Nephron progenitor cell (in vitro differentiated cells): ENCODE measurements at regions not wholly inside any gene's neighbourhood (a gene's known extent, or its start where the extent isn't known, plus 50 kb on each side); places are given as distances from the start of the nearest gene placed in this dataset.

Experiments
- DNase-seq: peaks from one replicate; pipeline ENCODE4 v3.0.0; 2021
- H3K27ac Mint-ChIP-seq: 2 replicates; pipeline ENCODE4 v1.8.0; 2021; ENCODE audit warnings: mild to moderate bottlenecking, moderate library complexity, mixed read lengths
- H3K27me3 Mint-ChIP-seq: 2 replicates; pipeline ENCODE4 v1.8.0; 2021; ENCODE audit warnings: mild to moderate bottlenecking, low read depth, mixed read lengths; ENCODE audit not compliant: poor library complexity
- H3K36me3 Mint-ChIP-seq: 2 replicates; pipeline ENCODE4 v1.8.0; 2021; ENCODE audit warnings: low read depth, mixed read lengths
- H3K4me1 Mint-ChIP-seq: 2 replicates; pipeline ENCODE4 v1.8.0; 2021; ENCODE audit warnings: mixed read lengths
- H3K4me3 Mint-ChIP-seq: 2 replicates; pipeline ENCODE4 v1.8.0; 2021; ENCODE audit warnings: mild to moderate bottlenecking, moderate library complexity, mixed read lengths
- H3K9me3 Mint-ChIP-seq: 2 replicates; pipeline ENCODE4 v1.8.0; 2021; ENCODE audit warnings: mild to moderate bottlenecking, moderate library complexity, mixed read lengths
- CTCF ChIP-seq: fragments of 200-600 bp; sonication (generic); IDR thresholded peaks from 2 replicates; pipeline ENCODE4 v1.5.0; 2021; ENCODE audit warnings: antibody characterized with exemption

- Mint-ChIP-seq H3K4me3 (no peak overlapping the region), H3K27ac (no peak overlapping the region), H3K9me3 (peaks cover 91% of the 10 kb centered on the region), H3K4me1 (no peaks in the 10 kb centered on the region), H3K36me3 (no peaks in the 10 kb centered on the region), H3K27me3 (peaks cover 2% of the 10 kb centered on the region)
- DNase-seq, result no peak
- TF ChIP-seq CTCF, result no peak
Measured at GRCh38 chr10:37713642-37714041, 143.8 kb downstream of the ZNF248 start.

DNA sequence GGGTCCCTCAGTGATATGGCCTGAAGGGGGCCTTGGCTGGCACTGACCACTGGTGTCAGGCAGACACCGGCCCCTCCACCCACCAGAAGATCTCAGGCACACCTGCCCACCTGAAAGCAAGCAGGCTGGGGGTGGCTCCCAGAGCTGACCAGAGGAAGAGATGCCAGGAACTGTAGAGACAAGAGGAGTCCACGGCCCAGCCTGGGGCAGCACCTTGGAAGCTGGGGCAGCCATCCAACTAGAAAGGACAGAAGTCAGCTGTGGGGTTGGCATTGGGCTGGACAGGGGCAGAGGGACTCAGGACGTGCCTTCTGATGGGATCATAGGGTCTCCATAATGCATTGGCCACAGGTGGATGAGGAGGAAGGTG is 144.3 kb downstream of the ZNF248 start:
- no peak overlapping the region for H3K4me3 Mint-ChIP-seq
- H3K9me3 Mint-ChIP-seq, result peaks cover 91% of the 10 kb centered on the region
- H3K36me3 Mint-ChIP-seq, result no peaks in the 10 kb centered on the region
- DNase-seq, result no peak
- no peaks in the 10 kb centered on the region for H3K4me1 Mint-ChIP-seq
- H3K27me3 Mint-ChIP-seq, result no peaks in the 10 kb centered on the region
- H3K27ac Mint-ChIP-seq, result no peak overlapping the region
- TF ChIP-seq CTCF, result no peak

DNA sequence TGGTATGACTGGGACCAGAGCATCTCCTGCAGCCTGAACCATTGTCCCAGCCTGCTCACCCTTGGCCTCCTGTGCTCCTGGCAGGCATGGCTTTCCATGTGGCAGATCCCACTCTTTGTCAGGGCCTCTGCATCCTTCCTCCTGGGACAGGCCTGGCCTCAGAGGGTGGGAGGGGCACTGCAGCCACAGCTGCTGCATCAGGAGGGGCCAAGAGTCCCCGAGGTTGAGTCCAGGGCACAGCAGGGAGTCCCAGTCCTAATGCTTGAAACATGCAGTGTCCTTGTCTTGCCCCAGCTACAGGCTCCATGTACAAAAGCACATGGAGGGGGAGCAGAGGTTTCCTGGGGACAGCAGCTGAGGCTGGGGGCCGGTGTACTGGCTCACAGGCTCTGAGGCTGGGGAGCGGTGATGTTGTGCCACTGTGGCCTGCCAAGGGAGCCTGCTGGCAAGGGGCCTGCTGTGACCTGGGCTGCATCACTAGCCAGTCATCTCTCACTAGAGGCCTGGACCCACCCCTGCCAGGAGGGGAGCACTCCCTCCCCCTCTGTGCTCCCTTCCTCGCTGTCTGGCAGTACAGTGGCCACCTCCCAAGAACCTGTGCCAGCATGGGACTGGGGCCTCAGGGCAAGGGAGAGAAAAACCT is 144.8 kb downstream of the ZNF248 start:
- no peak for DNase-seq
- peaks cover 91% of the 10 kb centered on the region for H3K9me3 Mint-ChIP-seq
- no peak overlapping the region for H3K27ac Mint-ChIP-seq
- no peaks in the 10 kb centered on the region for H3K4me1 Mint-ChIP-seq
- no peak overlapping the region for H3K4me3 Mint-ChIP-seq
- H3K27me3 Mint-ChIP-seq, result no peaks in the 10 kb centered on the region
- no peak for TF ChIP-seq CTCF
- H3K36me3 Mint-ChIP-seq, result no peaks in the 10 kb centered on the region

DNA sequence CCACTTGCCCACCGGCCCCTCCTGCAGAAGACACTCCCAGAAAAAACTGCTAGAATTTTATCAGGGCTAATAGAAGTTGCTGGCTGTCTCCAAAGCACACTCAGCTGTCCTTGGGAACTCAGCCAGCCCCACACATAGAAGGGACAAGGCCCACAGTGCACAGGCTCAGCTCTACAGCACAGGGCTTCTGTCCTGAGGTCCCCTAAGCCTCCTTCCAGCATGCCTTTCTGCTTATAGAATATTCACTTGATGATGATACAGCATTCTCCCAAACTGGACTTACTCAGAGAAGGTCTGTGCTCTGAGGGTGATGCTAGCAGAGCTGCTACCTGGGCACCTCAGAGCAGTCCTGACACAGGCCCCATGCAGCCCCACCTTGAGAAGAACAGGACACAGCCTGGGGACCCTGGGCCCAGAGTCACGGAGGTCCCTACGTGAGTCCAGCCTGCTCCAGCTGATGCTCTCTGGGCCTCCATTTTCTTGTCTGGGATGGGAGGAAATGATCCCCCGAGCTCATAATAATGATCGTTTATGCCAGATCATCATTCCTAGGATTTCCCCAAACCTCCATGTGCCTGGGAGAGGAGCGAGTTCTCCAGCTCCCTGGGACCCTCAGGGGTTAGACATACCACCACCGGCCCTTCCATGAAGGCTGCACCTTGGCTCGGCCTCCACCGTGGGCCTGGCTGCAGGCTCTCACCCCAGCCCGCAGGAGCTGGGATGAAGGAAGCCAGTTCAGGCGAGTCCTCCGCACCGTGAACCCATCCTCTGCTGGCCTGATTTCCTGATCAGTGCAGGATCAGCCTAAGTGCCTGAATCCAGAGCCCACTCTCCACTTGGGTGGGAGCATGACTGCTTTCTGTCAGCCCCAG is 145.6 kb downstream of the ZNF248 start:
- H3K27ac Mint-ChIP-seq, result no peak overlapping the region
- H3K9me3 Mint-ChIP-seq, result peaks cover 92% of the 10 kb centered on the region
- no peaks in the 10 kb centered on the region for H3K36me3 Mint-ChIP-seq
- H3K4me3 Mint-ChIP-seq, result no peak overlapping the region
- no peak for DNase-seq
- H3K4me1 Mint-ChIP-seq, result no peaks in the 10 kb centered on the region
- TF ChIP-seq CTCF, result no peak
- H3K27me3 Mint-ChIP-seq, result no peaks in the 10 kb centered on the region

DNA sequence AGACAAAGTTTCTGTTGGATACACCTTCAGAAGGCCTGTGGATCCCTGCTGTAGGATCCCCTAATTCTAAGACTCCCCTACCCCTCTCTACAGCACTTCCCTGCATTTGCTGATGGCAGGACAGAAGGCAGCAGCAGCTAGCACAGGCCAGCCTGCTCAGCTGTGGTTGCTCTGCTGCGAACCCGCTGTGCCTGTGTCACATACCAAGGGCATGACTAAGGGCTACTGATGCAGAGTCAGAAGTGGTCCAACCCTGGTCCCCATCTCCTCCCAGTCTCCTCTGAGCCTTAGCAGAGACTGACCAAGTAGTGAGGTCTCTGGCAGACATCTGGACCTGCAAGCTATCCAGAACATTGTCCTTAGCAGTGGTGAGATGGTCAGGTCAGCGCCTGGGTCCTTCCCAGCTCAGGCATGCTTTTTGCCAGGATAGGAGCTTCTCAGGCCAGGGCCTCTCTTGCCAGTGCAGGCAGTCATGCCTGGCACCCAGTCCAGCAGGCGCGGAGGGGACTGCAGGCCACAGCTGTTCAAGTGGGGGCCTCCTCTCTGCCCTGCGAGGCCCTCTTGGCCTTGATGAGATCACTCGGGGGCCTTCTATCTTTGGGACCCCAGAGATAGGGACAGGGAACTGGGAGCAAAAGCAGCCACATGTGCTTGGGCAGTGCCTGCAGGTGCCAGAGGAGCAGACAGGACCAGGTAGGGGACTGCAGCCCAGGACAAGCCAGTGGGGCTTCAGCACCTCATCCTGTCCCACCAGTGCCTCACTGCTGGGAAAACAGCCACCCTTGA is 146.4 kb downstream of the ZNF248 start:
- no peak overlapping the region for H3K4me3 Mint-ChIP-seq
- H3K27me3 Mint-ChIP-seq, result no peaks in the 10 kb centered on the region
- H3K36me3 Mint-ChIP-seq, result no peaks in the 10 kb centered on the region
- H3K4me1 Mint-ChIP-seq, result no peaks in the 10 kb centered on the region
- no peak overlapping the region for H3K27ac Mint-ChIP-seq
- DNase-seq, result no peak
- TF ChIP-seq CTCF, result no peak
- H3K9me3 Mint-ChIP-seq, result peaks cover 92% of the 10 kb centered on the region
